GM12891 (cell line): ENCODE measurements at regions not wholly inside any gene's neighbourhood (a gene's known extent, or its start where the extent isn't known, plus 50 kb on each side); places are given as distances from the start of the nearest gene placed in this dataset.

Source experiments
- PAX5 ChIP-seq: IDR thresholded peaks from 2 replicates; pipeline ENCODE4 v1.6.1; 2011; ENCODE audit warnings: low read length, moderate library complexity, mild to moderate bottlenecking; ENCODE audit not compliant: insufficient read depth, severe bottlenecking
- POLR2A ChIP-seq: IDR thresholded peaks from 2 replicates; pipeline ENCODE4 v1.6.1; 2011; ENCODE audit warnings: low read depth, low read length, control low read depth
- POLR2AphosphoS5 ChIP-seq: IDR thresholded peaks from 2 replicates; pipeline ENCODE4 v1.6.1; 2011; ENCODE audit warnings: low read depth, low read length, control low read depth
- POU2F2 ChIP-seq: IDR thresholded peaks from 2 replicates; pipeline ENCODE4 v1.6.1; 2011; ENCODE audit warnings: low read depth, mild to moderate bottlenecking, control low read depth, low read length, moderate library complexity
- SPI1 ChIP-seq: IDR thresholded peaks from 2 replicates; pipeline ENCODE4 v1.6.1; 2011; ENCODE audit warnings: low read depth, low read length, control low read depth
- TAF1 ChIP-seq: IDR thresholded peaks from 2 replicates; pipeline ENCODE4 v1.6.1; 2011; ENCODE audit warnings: low read depth, low read length, control low read depth

DNA sequence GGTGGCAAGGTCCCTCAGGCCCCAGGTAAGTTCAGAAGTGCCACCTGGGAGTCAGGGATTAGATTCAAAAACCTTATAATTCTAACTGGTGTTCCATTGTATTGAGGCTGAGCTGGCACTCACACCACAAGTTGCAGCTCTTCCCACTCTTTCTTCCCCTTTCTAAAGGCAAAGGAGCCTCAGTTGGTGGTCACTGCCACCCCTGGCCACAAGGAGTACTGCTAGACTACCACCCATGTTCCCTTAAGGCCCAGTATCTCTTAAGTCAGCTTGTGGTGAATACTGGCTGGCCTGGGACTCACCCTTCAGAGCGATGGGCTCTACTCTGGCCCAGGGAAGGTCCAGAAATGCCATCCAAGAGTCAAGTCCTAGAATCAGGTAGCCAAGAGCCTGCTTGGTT, 421.1 kb upstream of the KHDRBS2 start:
- TF ChIP-seq TAF1 (no peak), POLR2A (no peak), POLR2AphosphoS5 (no peak), POU2F2 (no peak), SPI1 (no peak), PAX5 (no peak)
